HG03039 (cell line): ENCODE measurements at regions not wholly inside any gene's neighbourhood (a gene's known extent, or its start where the extent isn't known, plus 50 kb on each side); places are given as distances from the start of the nearest gene placed in this dataset.

Experiments
- ATAC-seq: cut with Tn5 transposase; IDR thresholded peaks from one replicate; pipeline ENCODE4 v1.9.1; 2021; ENCODE audit warnings: mild to moderate bottlenecking, moderate library complexity; ENCODE audit not compliant: unreplicated experiment

GRCh38 chr5:125348221-125348692, 601.8 kb upstream of the ZNF608 start:
- no peak for ATAC-seq

- no peak for ATAC-seq
Observed at GRCh38 chr5:125348936-125349831, 602.7 kb upstream of the ZNF608 start.

- ATAC-seq, result no peak
Observed at GRCh38 chr5:125357660-125358059, 611.2 kb upstream of the ZNF608 start.

GRCh38 chr5:125365747-125366146, 619.3 kb upstream of the ZNF608 start:
- ATAC-seq, result no peak

- ATAC-seq, result no peak
Observed at GRCh38 chr5:125367702-125368101, 621.3 kb upstream of the ZNF608 start.

GRCh38 chr5:125370461-125371205, 624.2 kb upstream of the ZNF608 start:
- no peak for ATAC-seq

GRCh38 chr5:125372694-125373631, 626.5 kb upstream of the ZNF608 start:
- no peak for ATAC-seq

GRCh38 chr5:125375143-125375542, 628.7 kb upstream of the ZNF608 start:
- no peak for ATAC-seq

- no peak for ATAC-seq
Observed at GRCh38 chr5:125376059-125376641, 629.7 kb upstream of the ZNF608 start.

- no peak for ATAC-seq
Observed at GRCh38 chr5:125377141-125377540, 630.7 kb upstream of the ZNF608 start.

GRCh38 chr5:125381290-125381689, 634.9 kb upstream of the ZNF608 start:
- no peak for ATAC-seq

- no peak for ATAC-seq
Observed at GRCh38 chr5:125384071-125384470, 637.6 kb upstream of the ZNF608 start.

GRCh38 chr5:125390326-125390725, 643.9 kb upstream of the ZNF608 start:
- no peak for ATAC-seq

GRCh38 chr5:125393221-125393815, 646.9 kb upstream of the ZNF608 start:
- ATAC-seq, result no peak

GRCh38 chr5:125394661-125395280, 648.3 kb upstream of the ZNF608 start:
- ATAC-seq, result no peak

GRCh38 chr5:125396462-125396861, 650.0 kb upstream of the ZNF608 start:
- ATAC-seq, result no peak

- no peak for ATAC-seq
Observed at GRCh38 chr5:125398466-125398865, 652.0 kb upstream of the ZNF608 start.

GRCh38 chr5:125399885-125400284, 653.4 kb upstream of the ZNF608 start:
- ATAC-seq, result no peak

GRCh38 chr5:125401724-125402622, 655.5 kb upstream of the ZNF608 start:
- no peak for ATAC-seq
